GM23248 (cell line): ENCODE measurements at regions not wholly inside any gene's neighbourhood (a gene's known extent, or its start where the extent isn't known, plus 50 kb on each side); places are given as distances from the start of the nearest gene placed in this dataset.

Experiments
- EZH2 ChIP-seq: fragments of 200-600 bp; sonication (generic); IDR thresholded peaks from 2 replicates; pipeline ENCODE4 v1.6.1; 2018; ENCODE audit warnings: antibody characterized with exemption, mild to moderate bottlenecking; ENCODE audit not compliant: insufficient read depth, poor library complexity, severe bottlenecking
- EZH2phosphoT487 ChIP-seq: fragments of 200-600 bp; sonication (generic); IDR thresholded peaks from 2 replicates; pipeline ENCODE4 v1.6.1; 2018; ENCODE audit warnings: antibody characterized with exemption, moderate library complexity, mild to moderate bottlenecking, low read depth; ENCODE audit not compliant: insufficient read depth

GRCh38 chr7:98531717-98532116 lies 85.4 kb upstream of the NPTX2 start:
- TF ChIP-seq EZH2phosphoT487: no peak
- TF ChIP-seq EZH2: no peak
